SK-N-SH treated with all-trans-retinoic acid at 6 μM for 48 hours (cell line): ENCODE measurements at regions not wholly inside any gene's neighbourhood (a gene's known extent, or its start where the extent isn't known, plus 50 kb on each side); places are given as distances from the start of the nearest gene placed in this dataset.

Experiments used
- ATAC-seq: fragments of 200-7000 bp; cut with Tn5 transposase; 3 replicates; pipeline ENCODE4 v1.9.1; 2020; ENCODE audit warnings: mild to moderate bottlenecking, moderate library complexity
- ARNTL ChIP-seq: fragments of 450-650 bp; formaldehyde crosslinking; IDR thresholded peaks from 2 replicates; pipeline ENCODE4 v1.5.0; 2020; ENCODE audit warnings: low read depth, mild to moderate bottlenecking, moderate library complexity, borderline replicate concordance
- CSRNP3 ChIP-seq: fragments of 250-450 bp; sonication (Bioruptor Pico); IDR thresholded peaks from 2 replicates; pipeline ENCODE4 v1.5.1; 2021; ENCODE audit warnings: mild to moderate bottlenecking, moderate library complexity
- ESRRG ChIP-seq: fragments of 250-450 bp; sonication (Bioruptor Pico); IDR thresholded peaks from 2 replicates; pipeline ENCODE4 v1.6.1; 2021; ENCODE audit warnings: mild to moderate bottlenecking
- GLIS3 ChIP-seq: fragments of 250-450 bp; sonication (Bioruptor Pico); IDR thresholded peaks from 2 replicates; pipeline ENCODE4 v1.5.0; 2020; ENCODE audit warnings: mild to moderate bottlenecking, moderate library complexity
- ISL1 ChIP-seq: fragments of 250-450 bp; sonication (Bioruptor Pico); IDR thresholded peaks from 2 replicates; pipeline ENCODE4 v2.1.2; 2022; ENCODE audit warnings: mild to moderate bottlenecking, moderate library complexity
- OSR1 ChIP-seq: fragments of 250-450 bp; sonication (Bioruptor Pico); IDR thresholded peaks from 2 replicates; pipeline ENCODE4 v1.8.0; 2022; ENCODE audit warnings: moderate library complexity, mild to moderate bottlenecking, inconsistent platforms
- PATZ1 ChIP-seq: fragments of 250-450 bp; sonication (Bioruptor Pico); IDR thresholded peaks from 2 replicates; pipeline ENCODE4 v1.8.0; 2020; ENCODE audit warnings: mild to moderate bottlenecking, moderate library complexity, borderline replicate concordance
- POU6F1 ChIP-seq: fragments of 250-450 bp; sonication (Bioruptor Pico); IDR thresholded peaks from 2 replicates; pipeline ENCODE4 v1.8.0; 2021; ENCODE audit warnings: low read depth, mild to moderate bottlenecking, moderate library complexity, borderline replicate concordance
- SNAI2 ChIP-seq: fragments of 250-450 bp; sonication (Bioruptor Pico); IDR thresholded peaks from 2 replicates; pipeline ENCODE4 v1.5.0; 2020; ENCODE audit warnings: mild to moderate bottlenecking, moderate library complexity
- TOX ChIP-seq: fragments of 250-450 bp; sonication (Bioruptor Pico); IDR thresholded peaks from 2 replicates; pipeline ENCODE4 v1.8.0; 2021; ENCODE audit warnings: mild to moderate bottlenecking, moderate library complexity, borderline replicate concordance
- TSHZ2 ChIP-seq: fragments of 250-450 bp; sonication (Bioruptor Pico); IDR thresholded peaks from 2 replicates; pipeline ENCODE4 v1.5.0; 2020; ENCODE audit warnings: mild to moderate bottlenecking, moderate library complexity
- ZC3H10 ChIP-seq: fragments of 250-450 bp; sonication (Bioruptor Pico); IDR thresholded peaks from 2 replicates; pipeline ENCODE4 v1.5.1; 2021; ENCODE audit warnings: mild to moderate bottlenecking, moderate library complexity
- ZFP3 ChIP-seq: fragments of 250-450 bp; sonication (Bioruptor Pico); IDR thresholded peaks from 2 replicates; pipeline ENCODE4 v1.5.0; 2020; ENCODE audit warnings: mild to moderate bottlenecking, moderate library complexity
- ZFP30 ChIP-seq: fragments of 450-650 bp; formaldehyde crosslinking; IDR thresholded peaks from 2 replicates; pipeline ENCODE4 v1.5.0; 2022; ENCODE audit warnings: mild to moderate bottlenecking, moderate library complexity
- ZNF565 ChIP-seq: fragments of 450-650 bp; formaldehyde crosslinking; conservative IDR thresholded peaks from 2 replicates; pipeline ENCODE4 v1.5.0; 2020; ENCODE audit warnings: low read depth, mild to moderate bottlenecking, moderate library complexity
- ZNF70 ChIP-seq: fragments of 450-650 bp; formaldehyde crosslinking; IDR thresholded peaks from 2 replicates; pipeline ENCODE4 v1.5.0; 2020; ENCODE audit warnings: mild to moderate bottlenecking, moderate library complexity
- ZNF8 ChIP-seq: fragments of 450-650 bp; formaldehyde crosslinking; IDR thresholded peaks from 2 replicates; pipeline ENCODE4 v1.5.0; 2020; ENCODE audit warnings: mild to moderate bottlenecking, moderate library complexity

- TF ChIP-seq PATZ1 (CRISPR knock-in tag) (no peak), ESRRG (CRISPR knock-in tag) (no peak), ZFP30 (CRISPR knock-in tag) (no peak), ZC3H10 (CRISPR knock-in tag) (no peak), ZNF8 (no peak), ARNTL (CRISPR knock-in tag) (no peak), SNAI2 (no peak), CSRNP3 (no peak), ZNF70 (CRISPR knock-in tag) (no peak)
- TF ChIP-seq, all 23 proteins: peak for 0
Measured at GRCh38 chr2:4295680-4296079, 592.3 kb downstream of the DCDC2C start (continued).

- no peak for ATAC-seq
- TF ChIP-seq ISL1 (CRISPR knock-in tag) (no peak), POU6F1 (CRISPR knock-in tag) (no peak), TSHZ2 (CRISPR knock-in tag) (no peak), PATZ1 (CRISPR knock-in tag) (no peak), ESRRG (CRISPR knock-in tag) (no peak), TOX (CRISPR knock-in tag) (no peak), ZC3H10 (CRISPR knock-in tag) (no peak)
Measured at GRCh38 chr2:4300616-4301015, 597.2 kb downstream of the DCDC2C start.

GRCh38 chr2:4324531-4324930 is 621.2 kb downstream of the DCDC2C start:
- TF ChIP-seq CSRNP3: no peak
- TF ChIP-seq ESRRG (CRISPR knock-in tag): no peak
- TF ChIP-seq ZFP3: no peak
- no peak for TF ChIP-seq ARNTL (CRISPR knock-in tag)
- TF ChIP-seq ZNF565 (CRISPR knock-in tag): no peak
- no peak for TF ChIP-seq SNAI2
- TF ChIP-seq OSR1 (CRISPR knock-in tag): no peak
- no peak for ATAC-seq

- ATAC-seq: no peak
- TF ChIP-seq ZNF70 (CRISPR knock-in tag) (no peak), GLIS3 (no peak), POU6F1 (CRISPR knock-in tag) (no peak)
Measured at GRCh38 chr2:4336864-4337263, 633.5 kb downstream of the DCDC2C start.
